H1 (cell line): ENCODE measurements at regions not wholly inside any gene's neighbourhood (a gene's known extent, or its start where the extent isn't known, plus 50 kb on each side); places are given as distances from the start of the nearest gene placed in this dataset.

Experiments
- CHD7 ChIP-seq: fragments of 300-600 bp; sonication (generic); IDR thresholded peaks from 2 replicates; pipeline ENCODE4 v1.7.1; 2012; ENCODE audit warnings: low read length, moderate library complexity, mild to moderate bottlenecking, inconsistent platforms; ENCODE audit not compliant: insufficient replicate concordance
- EZH2 ChIP-seq: fragments of 200-600 bp; sonication (generic); IDR thresholded peaks from 2 replicates; pipeline ENCODE4 v1.7.1; 2012; ENCODE audit warnings: low read depth, mild to moderate bottlenecking, moderate library complexity, low read length, inconsistent platforms; ENCODE audit not compliant: severe bottlenecking

- TF ChIP-seq CHD7 = no peak
- TF ChIP-seq EZH2 = no peak
These were observed 214.1 kb upstream of the FLRT2 start (continued) for GRCh38 chr14:85315733-85316290.
